Stomach (tissue), 4 donors: ENCODE measurements at regions not wholly inside any gene's neighbourhood (a gene's known extent, or its start where the extent isn't known, plus 50 kb on each side); places are given as distances from the start of the nearest gene placed in this dataset.
A peak's percentile ranks its signal among the peaks of the same experiment; 100 is the strongest.

Source experiments
- EP300 ChIP-seq: sonication (generic); formaldehyde crosslinking; IDR thresholded peaks from one replicate; pipeline ENCODE4 v1.6.1; 2017; ENCODE audit warnings: antibody characterized with exemption
- POLR2AphosphoS5 ChIP-seq, 3 donors: sonication (generic); formaldehyde crosslinking; IDR thresholded peaks; one replicate each; pipeline ENCODE4 v1.6.1; 2016; ENCODE audit warnings: antibody characterized with exemption in 3 of 3
- TF ChIP-seq, protein P1 (sequence below), 7 experiments: fragments of 450-650 bp in 4 of 7; fragments of 200-600 bp in 3 of 7; sonication (generic) in 3 of 7; IDR thresholded peaks; one replicate each; pipeline ENCODE4 v1.5.1; 2016 to 2019; ENCODE audit warnings: antibody characterized with exemption in 7 of 7, control low read depth in 2 of 7, mild to moderate bottlenecking in 1 of 7

DNA sequence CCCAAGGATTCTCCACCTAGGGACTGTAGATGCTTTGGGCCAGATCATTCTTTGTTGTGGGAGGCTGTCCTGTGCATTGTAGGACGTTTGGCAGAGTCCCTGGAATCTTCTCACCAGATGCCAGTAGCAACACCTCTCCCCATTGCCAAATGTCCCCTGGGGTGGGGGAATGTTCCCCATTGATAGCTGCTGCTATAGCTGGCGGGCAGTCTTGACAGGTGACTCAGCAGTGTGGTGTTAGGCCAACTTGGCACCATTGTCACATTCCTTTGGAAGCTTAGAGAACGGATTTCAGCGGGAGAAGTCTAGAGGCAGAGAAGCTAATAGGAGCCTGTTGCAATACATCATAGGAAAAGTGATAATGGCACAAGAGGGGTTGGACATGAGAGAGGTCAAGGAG lies 495.7 kb upstream of the SMIM21 start:
- TF ChIP-seq EP300, result no peak
- TF ChIP-seq, protein P1, sequence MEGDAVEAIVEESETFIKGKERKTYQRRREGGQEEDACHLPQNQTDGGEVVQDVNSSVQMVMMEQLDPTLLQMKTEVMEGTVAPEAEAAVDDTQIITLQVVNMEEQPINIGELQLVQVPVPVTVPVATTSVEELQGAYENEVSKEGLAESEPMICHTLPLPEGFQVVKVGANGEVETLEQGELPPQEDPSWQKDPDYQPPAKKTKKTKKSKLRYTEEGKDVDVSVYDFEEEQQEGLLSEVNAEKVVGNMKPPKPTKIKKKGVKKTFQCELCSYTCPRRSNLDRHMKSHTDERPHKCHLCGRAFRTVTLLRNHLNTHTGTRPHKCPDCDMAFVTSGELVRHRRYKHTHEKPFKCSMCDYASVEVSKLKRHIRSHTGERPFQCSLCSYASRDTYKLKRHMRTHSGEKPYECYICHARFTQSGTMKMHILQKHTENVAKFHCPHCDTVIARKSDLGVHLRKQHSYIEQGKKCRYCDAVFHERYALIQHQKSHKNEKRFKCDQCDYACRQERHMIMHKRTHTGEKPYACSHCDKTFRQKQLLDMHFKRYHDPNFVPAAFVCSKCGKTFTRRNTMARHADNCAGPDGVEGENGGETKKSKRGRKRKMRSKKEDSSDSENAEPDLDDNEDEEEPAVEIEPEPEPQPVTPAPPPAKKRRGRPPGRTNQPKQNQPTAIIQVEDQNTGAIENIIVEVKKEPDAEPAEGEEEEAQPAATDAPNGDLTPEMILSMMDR (IDR thresholded peaks at IDR 0.05), result no peak
- peak in 1 of 3 donors; percentile 69 for TF ChIP-seq POLR2AphosphoS5 (IDR thresholded peaks at IDR 0.05)
